Endothelial cell (in vitro differentiated cells): ENCODE measurements at regions not wholly inside any gene's neighbourhood (a gene's known extent, or its start where the extent isn't known, plus 50 kb on each side); places are given as distances from the start of the nearest gene placed in this dataset.

Experiments used
- DNase-seq: peaks from one replicate; pipeline ENCODE4 v3.0.0; 2021; ENCODE audit warnings: low spot score
- H3K27ac Mint-ChIP-seq: one replicate; pipeline ENCODE4 v1.8.0; 2021; ENCODE audit warnings: mixed read lengths, inconsistent platforms; ENCODE audit not compliant: unreplicated experiment
- H3K27me3 Mint-ChIP-seq: one replicate; pipeline ENCODE4 v1.8.0; 2021; ENCODE audit warnings: mild to moderate bottlenecking, moderate library complexity, mixed read lengths, inconsistent platforms; ENCODE audit not compliant: unreplicated experiment
- H3K36me3 Mint-ChIP-seq: one replicate; pipeline ENCODE4 v1.8.0; 2021; ENCODE audit warnings: mild to moderate bottlenecking, low read depth, mixed read lengths, inconsistent platforms; ENCODE audit not compliant: unreplicated experiment
- H3K4me1 Mint-ChIP-seq: one replicate; pipeline ENCODE4 v1.8.0; 2021; ENCODE audit warnings: mild to moderate bottlenecking, mixed read lengths, inconsistent platforms; ENCODE audit not compliant: unreplicated experiment
- H3K4me3 Mint-ChIP-seq: one replicate; pipeline ENCODE4 v1.8.0; 2021; ENCODE audit warnings: mild to moderate bottlenecking, mixed read lengths, inconsistent platforms; ENCODE audit not compliant: unreplicated experiment
- H3K9me3 Mint-ChIP-seq: one replicate; pipeline ENCODE4 v1.8.0; 2021; ENCODE audit warnings: mixed read lengths, inconsistent platforms; ENCODE audit not compliant: unreplicated experiment
- TF ChIP-seq, protein P1 (sequence below): fragments of 200-600 bp; sonication (generic); IDR thresholded peaks from one replicate; pipeline ENCODE4 v1.5.0; 2021; ENCODE audit warnings: antibody characterized with exemption; ENCODE audit not compliant: unreplicated experiment

DNA sequence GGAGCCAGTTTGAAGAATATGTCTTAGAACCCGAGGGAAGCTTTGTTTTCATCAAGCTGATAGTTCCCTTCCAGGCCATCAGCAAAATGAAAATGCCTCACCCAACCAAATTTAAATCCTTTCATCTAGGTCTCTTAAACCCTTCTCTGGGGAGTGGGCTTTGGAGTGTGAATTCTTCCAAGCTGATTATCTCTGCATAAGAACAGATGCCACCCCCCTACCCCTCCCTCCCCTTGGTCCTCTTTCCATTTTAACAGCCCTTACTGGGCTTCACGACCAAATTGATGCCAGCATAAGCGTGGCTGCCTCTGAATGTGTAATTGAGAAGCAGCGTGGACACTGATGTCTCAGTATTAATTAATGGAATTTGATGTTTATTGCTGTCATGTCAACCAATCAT, 509.7 kb upstream of the CLINT1 start:
- H3K27ac Mint-ChIP-seq, result no peak overlapping the region
- DNase-seq, result no peak
- no peaks in the 10 kb centered on the region for H3K9me3 Mint-ChIP-seq
- TF ChIP-seq, protein P1, sequence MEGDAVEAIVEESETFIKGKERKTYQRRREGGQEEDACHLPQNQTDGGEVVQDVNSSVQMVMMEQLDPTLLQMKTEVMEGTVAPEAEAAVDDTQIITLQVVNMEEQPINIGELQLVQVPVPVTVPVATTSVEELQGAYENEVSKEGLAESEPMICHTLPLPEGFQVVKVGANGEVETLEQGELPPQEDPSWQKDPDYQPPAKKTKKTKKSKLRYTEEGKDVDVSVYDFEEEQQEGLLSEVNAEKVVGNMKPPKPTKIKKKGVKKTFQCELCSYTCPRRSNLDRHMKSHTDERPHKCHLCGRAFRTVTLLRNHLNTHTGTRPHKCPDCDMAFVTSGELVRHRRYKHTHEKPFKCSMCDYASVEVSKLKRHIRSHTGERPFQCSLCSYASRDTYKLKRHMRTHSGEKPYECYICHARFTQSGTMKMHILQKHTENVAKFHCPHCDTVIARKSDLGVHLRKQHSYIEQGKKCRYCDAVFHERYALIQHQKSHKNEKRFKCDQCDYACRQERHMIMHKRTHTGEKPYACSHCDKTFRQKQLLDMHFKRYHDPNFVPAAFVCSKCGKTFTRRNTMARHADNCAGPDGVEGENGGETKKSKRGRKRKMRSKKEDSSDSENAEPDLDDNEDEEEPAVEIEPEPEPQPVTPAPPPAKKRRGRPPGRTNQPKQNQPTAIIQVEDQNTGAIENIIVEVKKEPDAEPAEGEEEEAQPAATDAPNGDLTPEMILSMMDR, result no peak
- H3K4me3 Mint-ChIP-seq, result no peak overlapping the region
- peaks cover 6% of the 10 kb centered on the region for H3K27me3 Mint-ChIP-seq
- H3K36me3 Mint-ChIP-seq, result no peaks in the 10 kb centered on the region
- H3K4me1 Mint-ChIP-seq, result peaks cover 2% of the 10 kb centered on the region

DNA sequence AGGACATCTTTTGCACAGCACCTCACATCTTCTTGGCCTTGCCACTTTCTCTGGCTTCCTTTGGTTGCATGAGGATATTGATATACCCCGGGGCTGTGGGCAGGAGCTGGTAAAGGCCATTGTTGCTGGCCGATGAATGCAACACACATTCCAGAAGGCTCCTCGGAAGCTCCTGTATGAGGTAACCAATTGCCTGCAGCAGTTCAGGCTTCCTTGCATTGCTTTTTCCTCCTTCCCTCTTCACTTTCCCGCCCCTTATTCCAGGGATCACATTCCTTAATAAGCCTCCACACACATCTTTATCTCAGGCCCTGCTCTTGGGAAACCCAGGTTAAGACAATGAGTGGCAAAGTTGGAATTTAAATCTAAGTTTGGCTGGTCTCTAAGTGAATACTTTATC, 505.4 kb upstream of the CLINT1 start:
- Mint-ChIP-seq H3K4me1 (no peaks in the 10 kb centered on the region), H3K4me3 (no peak overlapping the region), H3K27me3 (peaks cover 2% of the 10 kb centered on the region), H3K36me3 (no peaks in the 10 kb centered on the region), H3K9me3 (no peaks in the 10 kb centered on the region), H3K27ac (no peak overlapping the region)
- DNase-seq, result no peak
- TF ChIP-seq, protein P1, result no peak

DNA sequence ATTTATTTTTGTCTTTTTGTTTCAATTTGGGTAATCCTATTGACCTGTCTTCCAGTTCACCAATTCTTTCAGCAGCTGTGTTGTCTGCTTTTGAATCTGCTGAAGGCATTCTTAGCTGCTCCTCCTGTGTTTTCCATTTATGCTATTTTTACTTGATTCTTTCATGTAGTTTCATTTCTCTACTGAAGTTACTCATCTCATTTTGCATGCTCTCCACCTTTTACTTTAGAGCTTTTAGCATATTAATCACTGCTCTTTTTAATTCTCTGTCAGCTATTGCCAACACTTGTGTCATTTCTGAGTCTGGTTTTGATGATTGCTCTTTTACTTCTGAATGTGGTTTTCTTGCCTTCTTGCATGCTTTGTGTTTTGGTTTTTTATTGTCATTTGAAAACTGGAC, 496.0 kb upstream of the CLINT1 start:
- Mint-ChIP-seq H3K4me1 (no peaks in the 10 kb centered on the region), H3K9me3 (no peaks in the 10 kb centered on the region), H3K4me3 (no peak overlapping the region), H3K27me3 (no peaks in the 10 kb centered on the region), H3K36me3 (no peaks in the 10 kb centered on the region), H3K27ac (no peak overlapping the region)
- no peak for DNase-seq
- TF ChIP-seq, protein P1, result no peak

DNA sequence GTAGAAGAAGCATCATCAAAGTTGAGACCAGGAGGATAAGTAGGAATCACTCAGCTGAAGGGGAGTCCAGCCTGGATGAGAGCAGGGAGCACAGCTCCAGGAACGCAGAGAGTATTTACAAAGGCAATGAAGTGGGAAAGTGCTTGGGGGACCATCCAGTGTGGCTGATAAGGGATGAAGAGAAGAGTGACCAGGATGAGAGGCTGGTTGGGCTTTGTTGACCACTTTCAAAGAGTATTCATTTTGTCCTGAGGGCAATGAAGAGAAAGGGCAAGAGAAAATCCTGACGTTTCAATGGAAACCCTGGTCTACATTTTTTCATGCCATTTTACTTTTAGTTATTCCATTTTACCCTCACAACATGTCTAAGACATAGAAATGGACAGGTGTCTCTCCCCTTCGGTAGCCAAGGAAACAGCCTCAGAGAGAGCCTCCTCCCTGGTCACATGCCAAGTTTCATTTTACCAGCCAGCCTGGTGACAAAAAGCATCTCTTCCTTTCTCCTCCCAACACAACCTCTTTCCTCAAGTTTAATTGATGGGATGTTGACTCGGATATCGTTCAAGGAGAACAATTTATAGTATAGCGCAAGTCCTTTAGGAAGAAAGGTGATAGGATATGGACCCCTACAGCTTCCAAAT, 492.7 kb upstream of the CLINT1 start:
- Mint-ChIP-seq H3K27ac (no peak overlapping the region), H3K27me3 (no peaks in the 10 kb centered on the region), H3K4me3 (no peak overlapping the region), H3K4me1 (no peaks in the 10 kb centered on the region), H3K9me3 (no peaks in the 10 kb centered on the region), H3K36me3 (no peaks in the 10 kb centered on the region)
- DNase-seq, result no peak
- TF ChIP-seq, protein P1, result no peak

DNA sequence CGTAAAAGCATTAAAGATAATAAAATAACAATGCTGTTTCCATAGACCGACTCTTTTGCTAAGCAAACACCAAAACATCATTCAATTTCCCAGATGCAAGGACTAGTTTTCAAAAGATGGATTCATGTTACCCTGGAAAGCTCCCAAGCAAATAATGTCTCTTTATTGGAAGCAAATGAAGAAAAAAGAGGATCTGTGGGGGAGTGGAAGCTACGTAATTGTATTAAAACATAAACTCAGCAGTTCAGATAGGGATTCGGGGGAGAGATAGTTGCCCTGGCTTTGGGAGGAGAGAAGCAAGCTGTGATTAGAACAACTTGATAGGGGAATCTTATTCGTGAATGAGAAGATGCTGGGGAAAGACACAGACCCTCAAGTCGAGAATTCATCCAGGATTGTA, 491.0 kb upstream of the CLINT1 start:
- DNase-seq, result no peak
- no peak overlapping the region for H3K27ac Mint-ChIP-seq
- no peaks in the 10 kb centered on the region for H3K9me3 Mint-ChIP-seq
- no peaks in the 10 kb centered on the region for H3K4me1 Mint-ChIP-seq
- H3K27me3 Mint-ChIP-seq, result no peaks in the 10 kb centered on the region
- no peaks in the 10 kb centered on the region for H3K36me3 Mint-ChIP-seq
- H3K4me3 Mint-ChIP-seq, result no peak overlapping the region
- TF ChIP-seq, protein P1, result no peak
